HepG2 (cell line): ENCODE measurements at regions not wholly inside any gene's neighbourhood (a gene's known extent, or its start where the extent isn't known, plus 50 kb on each side); places are given as distances from the start of the nearest gene placed in this dataset.

Experiments
- ARID4A ChIP-seq: sonication (generic); formaldehyde crosslinking; IDR thresholded peaks from 2 replicates; pipeline ENCODE4 v1.5.0; 2020; ENCODE audit warnings: mild to moderate bottlenecking, missing genetic modification reagents, borderline replicate concordance
- CREB1 ChIP-seq, 2 experiments: fragments of 450-650 bp in 1 of 2; IDR thresholded peaks; 2 replicates each; pipeline ENCODE4 v1.6.1; 2016 to 2017; ENCODE audit warnings: control low read depth in 1 of 2, mild to moderate bottlenecking in 1 of 2, missing compliant biosample characterization in 1 of 2, missing genetic modification characterization in 1 of 2
- FOXO4 ChIP-seq: sonication (generic); formaldehyde crosslinking; conservative IDR thresholded peaks from 2 replicates; pipeline ENCODE4 v1.8.1; 2023; ENCODE audit warnings: missing genetic modification reagents
- HNRNPL ChIP-seq: fragments of 200-400 bp; formaldehyde crosslinking; IDR thresholded peaks from 2 replicates; pipeline ENCODE4 v1.6.1; 2017; ENCODE audit warnings: mild to moderate bottlenecking, low read depth, low read length
- MIER3 ChIP-seq: IDR thresholded peaks from 2 replicates; pipeline ENCODE4 v1.6.1; 2016; ENCODE audit warnings: missing compliant biosample characterization, borderline replicate concordance
- NAIF1 ChIP-seq: sonication (generic); formaldehyde crosslinking; IDR thresholded peaks from 2 replicates; pipeline ENCODE4 v1.5.0; 2020; ENCODE audit warnings: mild to moderate bottlenecking, missing genetic modification reagents, borderline replicate concordance
- PAF1 ChIP-seq: IDR thresholded peaks from 2 replicates; pipeline ENCODE4 v1.6.1; 2016; ENCODE audit warnings: missing genetic modification reagents, missing compliant biosample characterization
- PBX2 ChIP-seq: IDR thresholded peaks from 2 replicates; pipeline ENCODE4 v1.6.1; 2016; ENCODE audit warnings: control low read depth
- RFX5 ChIP-seq: IDR thresholded peaks from 2 replicates; pipeline ENCODE4 v1.6.1; 2011; ENCODE audit warnings: low read depth, low read length, improper control_type of control experiment
- STAG1 ChIP-seq: sonication (generic); formaldehyde crosslinking; IDR thresholded peaks from 2 replicates; pipeline ENCODE4 v1.4.0; 2020; ENCODE audit warnings: missing genetic modification reagents
- THYN1 ChIP-seq: sonication (generic); formaldehyde crosslinking; IDR thresholded peaks from 2 replicates; pipeline ENCODE4 v1.8.1; 2023; ENCODE audit warnings: low read depth, mild to moderate bottlenecking, moderate library complexity, missing genetic modification reagents, borderline replicate concordance
- ZBTB34 ChIP-seq: sonication (generic); formaldehyde crosslinking; IDR thresholded peaks from 2 replicates; pipeline ENCODE4 v1.8.0; 2022; ENCODE audit warnings: mild to moderate bottlenecking, missing genetic modification reagents
- ZFYVE20 ChIP-seq: sonication (generic); formaldehyde crosslinking; IDR thresholded peaks from 2 replicates; pipeline ENCODE4 v1.8.0; 2023; ENCODE audit warnings: low read depth, mild to moderate bottlenecking, moderate library complexity, missing genetic modification reagents, borderline replicate concordance
- ZNF24 ChIP-seq: fragments of 450-650 bp; IDR thresholded peaks from 2 replicates; pipeline ENCODE4 v1.6.1; 2017; ENCODE audit warnings: antibody characterized with exemption, mild to moderate bottlenecking
- ZNF598 ChIP-seq: sonication (generic); formaldehyde crosslinking; IDR thresholded peaks from 2 replicates; pipeline ENCODE4 v1.5.1; 2020; ENCODE audit warnings: mild to moderate bottlenecking, missing genetic modification reagents, borderline replicate concordance
- TF ChIP-seq, protein P1 (sequence below): sonication (generic); formaldehyde crosslinking; IDR thresholded peaks from 2 replicates; pipeline ENCODE4 v1.8.1; 2023; ENCODE audit warnings: mild to moderate bottlenecking, missing genetic modification reagents

DNA sequence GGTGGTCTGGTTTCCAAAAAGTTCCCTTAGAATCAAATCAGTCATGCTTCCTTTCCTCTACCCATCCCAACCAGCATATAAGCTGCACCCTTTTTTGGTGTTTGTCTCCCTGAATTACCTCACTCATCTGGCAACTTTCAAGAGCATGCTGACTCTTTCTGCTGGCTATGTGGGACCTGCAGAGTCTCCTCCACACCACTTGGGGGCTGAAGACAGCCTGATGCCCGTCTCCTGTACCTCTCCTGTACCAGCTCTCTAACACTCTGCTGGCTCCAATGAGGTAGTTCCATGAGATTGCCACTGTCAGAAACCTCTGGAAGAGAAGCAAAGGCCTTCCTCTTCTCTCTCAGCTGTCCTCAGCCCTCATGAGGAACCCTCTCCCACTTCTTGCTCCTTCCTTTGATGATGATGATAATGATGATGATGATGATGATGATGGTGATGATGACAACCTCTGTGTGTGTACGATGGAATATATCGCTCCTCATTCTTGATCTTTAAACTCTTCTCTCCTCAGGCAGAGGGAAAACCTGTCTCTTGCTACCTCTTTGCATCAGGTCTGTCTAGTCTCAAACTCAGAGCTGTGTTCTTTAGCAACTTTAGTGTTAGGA, 257.5 kb downstream of the ZNF621 start (continued):
- TF ChIP-seq ARID4A (CRISPR knock-in tag): no peak
- TF ChIP-seq ZBTB34: no peak
- no peak for TF ChIP-seq PBX2 (CRISPR knock-in tag)
- peak; percentile 82 for TF ChIP-seq CREB1 (IDR thresholded peaks at IDR 0.05)
- no peak for TF ChIP-seq CREB1 (CRISPR knock-in tag; IDR thresholded peaks at IDR 0.05)
- no peak for TF ChIP-seq NAIF1 (CRISPR knock-in tag)
- TF ChIP-seq MIER3 (CRISPR knock-in tag): no peak
- no peak for TF ChIP-seq PAF1
- TF ChIP-seq STAG1 (CRISPR knock-in tag): peak; percentile 55
- TF ChIP-seq, protein P1, sequence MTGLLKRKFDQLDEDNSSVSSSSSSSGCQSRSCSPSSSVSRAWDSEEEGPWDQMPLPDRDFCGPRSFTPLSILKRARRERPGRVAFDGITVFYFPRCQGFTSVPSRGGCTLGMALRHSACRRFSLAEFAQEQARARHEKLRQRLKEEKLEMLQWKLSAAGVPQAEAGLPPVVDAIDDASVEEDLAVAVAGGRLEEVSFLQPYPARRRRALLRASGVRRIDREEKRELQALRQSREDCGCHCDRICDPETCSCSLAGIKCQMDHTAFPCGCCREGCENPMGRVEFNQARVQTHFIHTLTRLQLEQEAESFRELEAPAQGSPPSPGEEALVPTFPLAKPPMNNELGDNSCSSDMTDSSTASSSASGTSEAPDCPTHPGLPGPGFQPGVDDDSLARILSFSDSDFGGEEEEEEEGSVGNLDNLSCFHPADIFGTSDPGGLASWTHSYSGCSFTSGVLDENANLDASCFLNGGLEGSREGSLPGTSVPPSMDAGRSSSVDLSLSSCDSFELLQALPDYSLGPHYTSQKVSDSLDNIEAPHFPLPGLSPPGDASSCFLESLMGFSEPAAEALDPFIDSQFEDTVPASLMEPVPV: no peak
- no peak for TF ChIP-seq FOXO4 (CRISPR knock-in tag)
- no peak for TF ChIP-seq ZFYVE20 (CRISPR knock-in tag)
- no peak for TF ChIP-seq RFX5
- no peak for TF ChIP-seq ZNF598
- TF ChIP-seq THYN1 (CRISPR knock-in tag): no peak
- TF ChIP-seq HNRNPL: no peak
- no peak for TF ChIP-seq ZNF24
- TF ChIP-seq, all 625 proteins: peak for 5
